ENCODE measurements at regions not wholly inside any gene's neighbourhood (a gene's known extent, or its start where the extent isn't known, plus 50 kb on each side); places are given as distances from the start of the nearest gene placed in this dataset.

DNA sequence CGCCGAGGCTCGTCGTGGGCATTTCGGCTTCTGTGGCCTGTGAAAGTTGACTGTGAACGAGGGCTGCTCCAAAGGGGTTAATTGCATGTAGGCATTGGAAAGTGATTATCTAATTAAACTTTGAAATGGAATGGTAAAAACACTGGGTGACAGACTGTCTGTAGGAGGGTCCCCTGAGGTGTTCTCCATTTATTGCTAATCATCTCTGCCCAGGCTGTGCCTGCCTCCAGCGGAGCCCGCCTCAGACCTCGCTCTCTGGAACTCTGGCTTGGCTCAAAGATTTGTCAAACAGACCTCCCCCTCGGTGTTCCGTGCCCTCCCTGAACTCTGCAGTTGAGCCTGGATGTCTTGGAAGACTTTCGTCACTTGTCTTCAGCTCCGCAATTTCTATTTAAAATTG is 50.2 kb upstream of the VRK1 start:
- TF ChIP-seq, protein P1, sequence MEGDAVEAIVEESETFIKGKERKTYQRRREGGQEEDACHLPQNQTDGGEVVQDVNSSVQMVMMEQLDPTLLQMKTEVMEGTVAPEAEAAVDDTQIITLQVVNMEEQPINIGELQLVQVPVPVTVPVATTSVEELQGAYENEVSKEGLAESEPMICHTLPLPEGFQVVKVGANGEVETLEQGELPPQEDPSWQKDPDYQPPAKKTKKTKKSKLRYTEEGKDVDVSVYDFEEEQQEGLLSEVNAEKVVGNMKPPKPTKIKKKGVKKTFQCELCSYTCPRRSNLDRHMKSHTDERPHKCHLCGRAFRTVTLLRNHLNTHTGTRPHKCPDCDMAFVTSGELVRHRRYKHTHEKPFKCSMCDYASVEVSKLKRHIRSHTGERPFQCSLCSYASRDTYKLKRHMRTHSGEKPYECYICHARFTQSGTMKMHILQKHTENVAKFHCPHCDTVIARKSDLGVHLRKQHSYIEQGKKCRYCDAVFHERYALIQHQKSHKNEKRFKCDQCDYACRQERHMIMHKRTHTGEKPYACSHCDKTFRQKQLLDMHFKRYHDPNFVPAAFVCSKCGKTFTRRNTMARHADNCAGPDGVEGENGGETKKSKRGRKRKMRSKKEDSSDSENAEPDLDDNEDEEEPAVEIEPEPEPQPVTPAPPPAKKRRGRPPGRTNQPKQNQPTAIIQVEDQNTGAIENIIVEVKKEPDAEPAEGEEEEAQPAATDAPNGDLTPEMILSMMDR (IDR thresholded peaks at IDR 0.05; ENCODE audit: unreplicated experiment) = no peak
- no peak overlapping the region for H3K4me3 Mint-ChIP-seq (ENCODE audit: low read depth, unreplicated experiment)
- BruUV-seq (replicated peaks) = no TSS peak
- H3K9me3 Mint-ChIP-seq (ENCODE audit: low read depth, unreplicated experiment) = no peaks in the 10 kb centered on the region
- no peak overlapping the region for H3K27ac Mint-ChIP-seq (ENCODE audit: unreplicated experiment)
- H3K27me3 Mint-ChIP-seq (ENCODE audit: unreplicated experiment) = peaks cover 66% of the 10 kb centered on the region
- no peak for DNase-seq
- CTCF ChIA-PET = no interaction called here
- intact Hi-C loops (cut with micrococcal nuclease; ENCODE audit: unreplicated experiment) = no loop called here
- H3K36me3 Mint-ChIP-seq (ENCODE audit: insufficient read depth, unreplicated experiment) = no peaks in the 10 kb centered on the region
- H3K4me1 Mint-ChIP-seq (ENCODE audit: low read depth, unreplicated experiment) = peaks cover 4% of the 10 kb centered on the region

Data from Calu3 (cell line).